Esophagus muscularis mucosa (tissue), 4 donors: ENCODE measurements at regions not wholly inside any gene's neighbourhood (a gene's known extent, or its start where the extent isn't known, plus 50 kb on each side); places are given as distances from the start of the nearest gene placed in this dataset.
A peak's percentile ranks its signal among the peaks of the same experiment; 100 is the strongest.

Source experiments
- DNase-seq: peaks from one replicate; pipeline ENCODE4 v3.0.0-alpha.2; 2017; ENCODE audit errors: extremely low spot score
- H3K27ac ChIP-seq, 4 donors: fragments of 200-600 bp; sonication (generic); replicated peaks in 1 of 4; 1 replicate in 3 of 4; 2 replicates in 1 of 4; pipeline ENCODE4 v1.5.1; 2016 to 2019; ENCODE audit warnings: mild to moderate bottlenecking in 1 of 4
- H3K27me3 ChIP-seq, 4 donors: fragments of 200-600 bp; sonication (generic); one replicate each; pipeline versions ENCODE4 v1.5.1 to v1.6.0; 2016 to 2019
- H3K36me3 ChIP-seq, 4 donors: fragments of 200-600 bp; sonication (generic); one replicate each; pipeline ENCODE4 v1.5.1; 2016 to 2019
- H3K4me1 ChIP-seq, 4 donors: fragments of 200-600 bp; sonication (generic); one replicate each; pipeline ENCODE4 v1.5.1; 2016 to 2019
- H3K4me3 ChIP-seq, 4 donors: fragments of 200-600 bp; sonication (generic); 1 replicate in 2 of 4; 2 replicates in 2 of 4; pipeline ENCODE4 v1.5.1; 2016 to 2019; ENCODE audit warnings: mild to moderate bottlenecking in 4 of 4, moderate library complexity in 1 of 4
- H3K9me3 ChIP-seq, 4 donors: fragments of 200-600 bp; sonication (generic); 1 replicate in 3 of 4; 2 replicates in 1 of 4; pipeline ENCODE4 v1.5.1; 2016 to 2019
- CTCF ChIP-seq, 3 experiments: fragments of 200-600 bp in 2 of 3; fragments of 450-650 bp in 1 of 3; sonication (generic) in 2 of 3; IDR thresholded peaks; one replicate each; pipeline ENCODE4 v1.5.1; 2017 to 2019; ENCODE audit warnings: antibody characterized with exemption in 3 of 3, mild to moderate bottlenecking in 2 of 3, moderate library complexity in 1 of 3
- EP300 ChIP-seq: sonication (generic); formaldehyde crosslinking; IDR thresholded peaks from one replicate; pipeline ENCODE4 v1.6.1; 2017; ENCODE audit warnings: antibody characterized with exemption
- POLR2A ChIP-seq: fragments of 450-650 bp; IDR thresholded peaks from one replicate; pipeline ENCODE4 v1.6.1; 2017; ENCODE audit warnings: antibody characterized with exemption, moderate library complexity, mild to moderate bottlenecking, low read depth
- POLR2AphosphoS5 ChIP-seq, 2 donors: sonication (generic); formaldehyde crosslinking; IDR thresholded peaks; one replicate each; pipeline ENCODE4 v1.6.1; 2017; ENCODE audit warnings: antibody characterized with exemption in 2 of 2
- WGBS: methylation state at CpG from one replicate; pipeline ENCODE4 v1.1.5; 2018; 5-methylcytosine and 5-hydroxymethylcytosine counted together
- intact Hi-C: fragments of 100-400 bp; cut with DNase I; formaldehyde crosslinking; loops from one replicate; pipeline ENCODE4 v1.15.1; 2023

GRCh38 chr1:234730770-234731568 is 121.0 kb upstream of the IRF2BP2 start:
- no peak overlapping the region for H3K27ac ChIP-seq
- H3K27me3 ChIP-seq, result no peaks in the 10 kb centered on the region
- no peak for DNase-seq
- H3K4me3 ChIP-seq, result no peak overlapping the region
- no peak for TF ChIP-seq POLR2A
- no peak for TF ChIP-seq POLR2AphosphoS5 (IDR thresholded peaks at IDR 0.05)
- no peak for TF ChIP-seq CTCF (IDR thresholded peaks at IDR 0.05)
- TF ChIP-seq EP300, result no peak
- 84% methylated on average over 6 of the region's 6 CpGs for WGBS
- no peaks in the 10 kb centered on the region for H3K9me3 ChIP-seq
- no peaks in the 10 kb centered on the region for H3K36me3 ChIP-seq
- intact Hi-C loops, result no loop called here
- peaks cover 21 to 39% (median 32%) of the 10 kb centered on the region in 4 donors for H3K4me1 ChIP-seq

- Histone ChIP-seq H3K4me3 (no peak overlapping the region), H3K36me3 (no peaks in the 10 kb centered on the region), H3K4me1 (peaks cover 26 to 44% (median 37%) of the 10 kb centered on the region in 4 donors), H3K9me3 (no peaks in the 10 kb centered on the region), H3K27ac (no peak overlapping the region), H3K27me3 (no peaks in the 10 kb centered on the region)
- intact Hi-C loops, result no loop called here
- WGBS, result 89% methylated on average over 1 of the region's 1 CpG
- DNase-seq, result no peak
- no peak for TF ChIP-seq CTCF (IDR thresholded peaks at IDR 0.05)
- no peak for TF ChIP-seq EP300
- no peak for TF ChIP-seq POLR2A
- no peak for TF ChIP-seq POLR2AphosphoS5 (IDR thresholded peaks at IDR 0.05)
These were observed 120.4 kb upstream of the IRF2BP2 start for GRCh38 chr1:234730475-234730769.

- intact Hi-C loops, result loop anchor here (10.0 kb wide), 2 partner anchors 185 to 195 kb away; no protein-coding TSS in a partner anchor
- H3K36me3 ChIP-seq, result no peaks in the 10 kb centered on the region
- 94% methylated on average over 18 of the region's 18 CpGs for WGBS
- H3K27me3 ChIP-seq, result no peaks in the 10 kb centered on the region
- DNase-seq, result no peak
- no peaks in the 10 kb centered on the region for H3K9me3 ChIP-seq
- TF ChIP-seq EP300, result no peak
- no peak for TF ChIP-seq POLR2A
- no peak for TF ChIP-seq CTCF (IDR thresholded peaks at IDR 0.05)
- TF ChIP-seq POLR2AphosphoS5 (IDR thresholded peaks at IDR 0.05), result no peak
- peaks cover 32 to 50% (median 43%) of the 10 kb centered on the region in 4 donors for H3K4me1 ChIP-seq
- H3K4me3 ChIP-seq, result no peak overlapping the region
- H3K27ac ChIP-seq, result peak overlapping the region in 1 of 4 donors; percentile 97
These were observed 119.8 kb upstream of the IRF2BP2 start for GRCh38 chr1:234729561-234730474.

- H3K4me3 ChIP-seq, result no peak overlapping the region
- TF ChIP-seq POLR2A (no peak), CTCF (IDR thresholded peaks at IDR 0.05) (no peak), EP300 (no peak), POLR2AphosphoS5 (IDR thresholded peaks at IDR 0.05) (no peak)
- no peaks in the 10 kb centered on the region for H3K9me3 ChIP-seq
- peaks cover 39 to 53% (median 50%) of the 10 kb centered on the region in 4 donors for H3K4me1 ChIP-seq
- H3K27ac ChIP-seq, result peak overlapping the region in 3 of 4 donors; percentile 97 to 98 (median 97)
- no peaks in the 10 kb centered on the region for H3K36me3 ChIP-seq
- 98% methylated on average over 8 of the region's 12 CpGs for WGBS
- DNase-seq, result no peak
- H3K27me3 ChIP-seq, result no peaks in the 10 kb centered on the region
- intact Hi-C loops, result loop anchor here (10.0 kb wide), 2 partner anchors 186 to 194 kb away; no protein-coding TSS in a partner anchor
These were observed 118.8 kb upstream of the IRF2BP2 start for GRCh38 chr1:234728740-234729139.
